ENCODE measurements at regions not wholly inside any gene's neighbourhood (a gene's known extent, or its start where the extent isn't known, plus 50 kb on each side); places are given as distances from the start of the nearest gene placed in this dataset.

- no peak for TF ChIP-seq CTCF (IDR thresholded peaks at IDR 0.05; ENCODE audit: insufficient read depth, low read depth, low read length)
- TF ChIP-seq EZH2 (IDR thresholded peaks at IDR 0.05; ENCODE audit: insufficient read depth, low read length) = no peak
Observed at GRCh38 chr6:84847390-84848160, 83.2 kb upstream of the TBX18 start.
